Bronchial epithelial cell (primary cell): ENCODE measurements at regions not wholly inside any gene's neighbourhood (a gene's known extent, or its start where the extent isn't known, plus 50 kb on each side); places are given as distances from the start of the nearest gene placed in this dataset.

Source experiments
- DNase-seq: peaks from one replicate; pipeline ENCODE4 v3.0.0-alpha.2; 2010; ENCODE audit warnings: low read depth
- FAIRE-seq: peaks from 2 replicates; lab custom pipeline; 2011; peaks lifted over from hg19 to GRCh38; lab: Jason Lieb, UNC
- H3K27me3 ChIP-seq: 2 replicates; pipeline ENCODE4 v1.5.1; 2011; ENCODE audit warnings: low read length; ENCODE audit not compliant: control insufficient read depth, insufficient read depth
- H3K36me3 ChIP-seq: 2 replicates; pipeline ENCODE4 v1.5.1; 2011; ENCODE audit warnings: low read length; ENCODE audit not compliant: control insufficient read depth, insufficient read depth
- H3K4me3 ChIP-seq: 2 replicates; pipeline ENCODE4 v1.5.1; 2011; ENCODE audit warnings: mild to moderate bottlenecking, low read depth, low read length, control low read depth
- TF ChIP-seq, protein P1 (sequence below): IDR thresholded peaks from 2 replicates; pipeline ENCODE4 v1.5.1; 2011; ENCODE audit warnings: mild to moderate bottlenecking, moderate library complexity, low read length, control low read depth, inconsistent platforms; ENCODE audit not compliant: insufficient read depth, severe bottlenecking

DNA sequence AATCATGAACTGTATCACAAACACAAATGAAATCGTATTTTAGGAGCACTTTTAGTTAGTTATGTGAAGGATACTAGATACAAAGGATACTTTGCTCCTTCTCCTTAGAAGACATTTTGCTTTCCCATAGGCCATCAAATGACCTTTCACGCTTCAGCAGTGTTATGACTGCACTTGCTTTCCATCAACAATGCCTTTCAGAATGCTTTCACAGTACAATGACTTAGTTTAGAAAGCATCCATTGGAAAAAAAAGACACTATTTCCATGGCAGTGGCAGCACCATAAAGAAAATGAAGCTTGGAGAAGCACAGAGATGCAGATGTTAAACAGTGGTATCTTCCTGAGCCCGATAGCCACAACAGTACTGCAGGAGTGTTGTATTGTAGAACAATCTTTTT lies 203.9 kb downstream of the PCSK1 start:
- FAIRE-seq (no peak), DNase-seq (no peak)
- no peak overlapping the region for H3K4me3 ChIP-seq
- H3K27me3 ChIP-seq: no peaks in the 10 kb centered on the region
- TF ChIP-seq, protein P1, sequence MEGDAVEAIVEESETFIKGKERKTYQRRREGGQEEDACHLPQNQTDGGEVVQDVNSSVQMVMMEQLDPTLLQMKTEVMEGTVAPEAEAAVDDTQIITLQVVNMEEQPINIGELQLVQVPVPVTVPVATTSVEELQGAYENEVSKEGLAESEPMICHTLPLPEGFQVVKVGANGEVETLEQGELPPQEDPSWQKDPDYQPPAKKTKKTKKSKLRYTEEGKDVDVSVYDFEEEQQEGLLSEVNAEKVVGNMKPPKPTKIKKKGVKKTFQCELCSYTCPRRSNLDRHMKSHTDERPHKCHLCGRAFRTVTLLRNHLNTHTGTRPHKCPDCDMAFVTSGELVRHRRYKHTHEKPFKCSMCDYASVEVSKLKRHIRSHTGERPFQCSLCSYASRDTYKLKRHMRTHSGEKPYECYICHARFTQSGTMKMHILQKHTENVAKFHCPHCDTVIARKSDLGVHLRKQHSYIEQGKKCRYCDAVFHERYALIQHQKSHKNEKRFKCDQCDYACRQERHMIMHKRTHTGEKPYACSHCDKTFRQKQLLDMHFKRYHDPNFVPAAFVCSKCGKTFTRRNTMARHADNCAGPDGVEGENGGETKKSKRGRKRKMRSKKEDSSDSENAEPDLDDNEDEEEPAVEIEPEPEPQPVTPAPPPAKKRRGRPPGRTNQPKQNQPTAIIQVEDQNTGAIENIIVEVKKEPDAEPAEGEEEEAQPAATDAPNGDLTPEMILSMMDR: no peak
- H3K36me3 ChIP-seq: no peaks in the 10 kb centered on the region

- peak; percentile 96 for DNase-seq
- H3K4me3 ChIP-seq: no peak overlapping the region
- TF ChIP-seq, protein P1: no peak
- no peaks in the 10 kb centered on the region for H3K36me3 ChIP-seq
- no peaks in the 10 kb centered on the region for H3K27me3 ChIP-seq
- no peak for FAIRE-seq
These were observed 204.6 kb downstream of the PCSK1 start for GRCh38 chr5:96228408-96228807.

DNA sequence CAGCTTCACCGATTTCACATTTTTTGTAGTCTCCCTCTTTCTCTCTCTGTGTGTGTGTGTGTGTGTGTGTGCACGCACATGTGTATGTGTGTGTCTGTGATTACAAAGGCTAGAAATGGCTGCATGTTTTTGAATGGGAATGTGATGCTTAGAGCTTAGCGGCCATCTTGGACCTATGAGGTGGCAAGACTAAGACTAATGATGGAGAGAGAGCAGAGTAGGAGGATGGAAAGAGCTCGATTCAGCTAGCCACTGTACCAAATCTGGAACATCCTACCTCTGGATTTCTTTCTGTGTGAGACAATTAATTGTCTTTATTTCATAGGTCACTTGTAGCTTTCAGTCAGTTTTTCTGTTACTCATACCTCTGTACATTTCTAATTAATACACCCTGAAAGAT lies 205.1 kb downstream of the PCSK1 start:
- TF ChIP-seq, protein P1: no peak
- Histone ChIP-seq H3K27me3 (no peaks in the 10 kb centered on the region), H3K36me3 (no peaks in the 10 kb centered on the region), H3K4me3 (no peak overlapping the region)
- FAIRE-seq (no peak), DNase-seq (no peak)

DNA sequence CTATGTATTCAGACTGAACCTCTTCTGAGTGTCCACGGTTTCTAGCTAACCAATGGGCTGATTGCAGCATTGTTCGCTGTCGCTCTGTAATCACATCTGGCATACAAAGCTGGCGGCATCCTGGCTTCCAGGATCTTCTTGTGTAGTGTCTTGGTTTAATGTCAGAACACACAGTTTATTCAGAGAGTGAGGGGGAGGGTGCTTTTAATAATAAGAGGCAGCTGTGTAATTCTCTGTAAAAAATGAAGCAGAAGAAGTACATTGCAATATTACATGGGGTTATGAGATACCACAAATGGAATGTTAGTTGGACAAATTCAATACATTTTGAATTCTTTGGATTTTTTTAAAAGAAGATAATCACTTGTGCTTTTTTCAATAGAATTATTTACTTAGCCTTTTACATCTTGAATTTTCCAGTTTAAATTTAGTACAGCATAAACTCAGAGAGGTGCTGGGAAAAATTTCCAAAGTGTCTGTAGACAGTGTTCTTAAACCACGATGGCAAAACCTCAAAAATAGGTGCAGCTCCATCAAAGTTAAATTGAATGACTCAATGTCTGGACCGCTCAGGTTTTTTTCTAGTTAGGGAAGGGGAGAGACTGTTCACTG lies 206.0 kb downstream of the PCSK1 start:
- Histone ChIP-seq H3K27me3 (no peaks in the 10 kb centered on the region), H3K4me3 (no peak overlapping the region), H3K36me3 (no peaks in the 10 kb centered on the region)
- DNase-seq: peak; percentile 74
- TF ChIP-seq, protein P1: no peak
- FAIRE-seq: no peak

- Histone ChIP-seq H3K36me3 (no peaks in the 10 kb centered on the region), H3K27me3 (no peaks in the 10 kb centered on the region), H3K4me3 (no peak overlapping the region)
- no peak for DNase-seq
- TF ChIP-seq, protein P1: no peak
- FAIRE-seq: no peak
These were observed 210.9 kb downstream of the PCSK1 start for GRCh38 chr5:96222129-96222528.
